Heart left ventricle (tissue), 13 donors: ENCODE measurements at regions not wholly inside any gene's neighbourhood (a gene's known extent, or its start where the extent isn't known, plus 50 kb on each side); places are given as distances from the start of the nearest gene placed in this dataset.

Source experiments
- POLR2A ChIP-seq, 2 donors: fragments of 450-650 bp; IDR thresholded peaks; one replicate each; pipeline ENCODE4 v1.6.1; 2017; ENCODE audit warnings: antibody characterized with exemption in 2 of 2, mild to moderate bottlenecking in 2 of 2, moderate library complexity in 2 of 2
- TF ChIP-seq, protein P1 (sequence below), 12 donors: fragments of 200-600 bp; sonication (generic) in 4 of 12; IDR thresholded peaks; one replicate each; pipeline versions ENCODE4 v1.5.0 to v1.8.0; 2018 to 2022; ENCODE audit warnings: antibody characterized with exemption in 12 of 12, mild to moderate bottlenecking in 5 of 12
- donor health status: ischemic (EF 13 %, LVEDD 7.1; RV severe dilation, severe dysfunction).
- donor health status: DM: no; HTN: yes; CAD: no.
- donor health status: DM: no; HTN: no; CAD: no.
- donor health status: ischemic (EF 25% LVEDD 6.9; RV normal size, moderate dysfunction).
- donor health status: ischemic (EF 25% LVEDD 5.7; RV mildly dilated, moderate dysfunction).
- donor health status: ischemic (EF 35%, LVEDD 5.7; RV mildly dilated, moderate dysfunction).
- donor health status: nonischemic (EF 11% LVEDD 7.7; RV severe dilation, severe dysfunction).
- donor health status: DM: yes; HTN: yes; CAD: no.
- donor health status: PGD.
- donor health status: ischemic (EF 29% LVEDD 5.4; RV normal size, mild dysfunction).
- donor health status: nonischemic (EF 23%, LVEDD 6.1; RV moderate dilation, normal function).

DNA sequence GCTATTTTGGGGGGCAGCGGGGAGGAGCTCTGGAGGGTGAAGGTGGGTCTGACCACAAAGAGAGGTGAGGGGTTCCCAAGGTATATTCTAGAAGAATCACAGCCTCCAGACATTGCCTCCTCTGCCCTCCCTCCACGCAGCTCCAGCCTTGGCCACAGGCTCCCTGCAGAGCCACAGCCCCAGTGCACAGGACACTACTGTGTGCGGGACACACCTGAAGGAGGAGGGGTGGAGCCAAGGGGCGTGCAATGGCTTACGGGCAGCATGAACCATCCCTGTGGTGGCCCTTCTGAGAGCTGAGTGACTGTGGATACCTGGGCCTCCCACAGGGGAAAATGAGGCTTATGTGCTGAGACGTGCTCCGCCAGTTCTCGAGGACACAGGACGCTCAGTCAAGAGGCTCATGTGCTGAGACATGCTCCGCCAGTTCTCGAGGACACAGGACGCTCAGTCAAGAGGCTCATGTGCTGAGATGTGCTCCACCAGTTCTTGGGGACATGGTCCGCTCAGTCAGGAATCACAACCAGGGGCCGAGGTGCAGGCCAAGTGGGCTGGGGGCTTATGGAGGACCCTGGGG lies 417.3 kb downstream of the SHANK2 start:
- no peak for TF ChIP-seq POLR2A (IDR thresholded peaks at IDR 0.05)
- TF ChIP-seq, protein P1, sequence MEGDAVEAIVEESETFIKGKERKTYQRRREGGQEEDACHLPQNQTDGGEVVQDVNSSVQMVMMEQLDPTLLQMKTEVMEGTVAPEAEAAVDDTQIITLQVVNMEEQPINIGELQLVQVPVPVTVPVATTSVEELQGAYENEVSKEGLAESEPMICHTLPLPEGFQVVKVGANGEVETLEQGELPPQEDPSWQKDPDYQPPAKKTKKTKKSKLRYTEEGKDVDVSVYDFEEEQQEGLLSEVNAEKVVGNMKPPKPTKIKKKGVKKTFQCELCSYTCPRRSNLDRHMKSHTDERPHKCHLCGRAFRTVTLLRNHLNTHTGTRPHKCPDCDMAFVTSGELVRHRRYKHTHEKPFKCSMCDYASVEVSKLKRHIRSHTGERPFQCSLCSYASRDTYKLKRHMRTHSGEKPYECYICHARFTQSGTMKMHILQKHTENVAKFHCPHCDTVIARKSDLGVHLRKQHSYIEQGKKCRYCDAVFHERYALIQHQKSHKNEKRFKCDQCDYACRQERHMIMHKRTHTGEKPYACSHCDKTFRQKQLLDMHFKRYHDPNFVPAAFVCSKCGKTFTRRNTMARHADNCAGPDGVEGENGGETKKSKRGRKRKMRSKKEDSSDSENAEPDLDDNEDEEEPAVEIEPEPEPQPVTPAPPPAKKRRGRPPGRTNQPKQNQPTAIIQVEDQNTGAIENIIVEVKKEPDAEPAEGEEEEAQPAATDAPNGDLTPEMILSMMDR (IDR thresholded peaks at IDR 0.05) = no peak
